Adipocyte (in vitro differentiated cells): ENCODE measurements at regions not wholly inside any gene's neighbourhood (a gene's known extent, or its start where the extent isn't known, plus 50 kb on each side); places are given as distances from the start of the nearest gene placed in this dataset.

Experiments used
- DNase-seq: peaks from one replicate; pipeline ENCODE4 v3.0.0-alpha.2; 2015; ENCODE audit warnings: low read depth
- H3K27me3 ChIP-seq: replicated peaks from 2 replicates; pipeline ENCODE4 v1.7.0; 2013; ENCODE audit warnings: mild to moderate bottlenecking, low read length, moderate library complexity; ENCODE audit not compliant: control insufficient read depth, insufficient read depth
- H3K36me3 ChIP-seq: 2 replicates; pipeline ENCODE4 v1.7.0; 2013; ENCODE audit warnings: low read length, mild to moderate bottlenecking, moderate library complexity; ENCODE audit not compliant: control insufficient read depth, insufficient read depth, severe bottlenecking
- H3K4me1 ChIP-seq: 2 replicates; pipeline ENCODE4 v1.7.0; 2013; ENCODE audit warnings: mild to moderate bottlenecking, low read length, moderate library complexity; ENCODE audit not compliant: control insufficient read depth, insufficient read depth
- H3K4me3 ChIP-seq: 2 replicates; pipeline ENCODE4 v1.7.0; 2013; ENCODE audit warnings: mild to moderate bottlenecking, low read length, moderate library complexity
- H3K9ac ChIP-seq: 2 replicates; pipeline ENCODE4 v1.7.0; 2013; ENCODE audit warnings: mild to moderate bottlenecking, low read length, moderate library complexity
- H3K9me3 ChIP-seq: 2 replicates; pipeline ENCODE4 v1.7.0; 2013; ENCODE audit warnings: mild to moderate bottlenecking, low read length, moderate library complexity; ENCODE audit not compliant: control insufficient read depth

GRCh38 chr22:22424210-22424800, 84.2 kb downstream of the ZNF280B start:
- no peak for DNase-seq
- no peak overlapping the region for H3K4me3 ChIP-seq
- H3K36me3 ChIP-seq = no peaks in the 10 kb centered on the region
- H3K4me1 ChIP-seq = no peaks in the 10 kb centered on the region
- no peak overlapping the region for H3K9ac ChIP-seq
- peaks cover 80% of the 10 kb centered on the region for H3K27me3 ChIP-seq
- H3K9me3 ChIP-seq = no peaks in the 10 kb centered on the region

GRCh38 chr22:22424956-22425355, 83.6 kb downstream of the ZNF280B start:
- no peak overlapping the region for H3K9ac ChIP-seq
- DNase-seq = no peak
- no peak overlapping the region for H3K4me3 ChIP-seq
- H3K36me3 ChIP-seq = no peaks in the 10 kb centered on the region
- no peaks in the 10 kb centered on the region for H3K9me3 ChIP-seq
- H3K27me3 ChIP-seq = peaks cover 79% of the 10 kb centered on the region
- H3K4me1 ChIP-seq = no peaks in the 10 kb centered on the region

GRCh38 chr22:22425356-22425755, 83.2 kb downstream of the ZNF280B start:
- DNase-seq = no peak
- Histone ChIP-seq H3K4me3 (no peak overlapping the region), H3K4me1 (no peaks in the 10 kb centered on the region), H3K27me3 (peaks cover 79% of the 10 kb centered on the region), H3K9ac (no peak overlapping the region), H3K9me3 (no peaks in the 10 kb centered on the region), H3K36me3 (no peaks in the 10 kb centered on the region)

- no peaks in the 10 kb centered on the region for H3K4me1 ChIP-seq
- no peak overlapping the region for H3K4me3 ChIP-seq
- no peaks in the 10 kb centered on the region for H3K36me3 ChIP-seq
- DNase-seq = no peak
- no peaks in the 10 kb centered on the region for H3K9me3 ChIP-seq
- H3K27me3 ChIP-seq = peaks cover 79% of the 10 kb centered on the region
- H3K9ac ChIP-seq = no peak overlapping the region
Observed at GRCh38 chr22:22425783-22426624, 82.5 kb downstream of the ZNF280B start.

- DNase-seq = no peak
- Histone ChIP-seq H3K4me1 (no peaks in the 10 kb centered on the region), H3K27me3 (peaks cover 73% of the 10 kb centered on the region), H3K36me3 (no peaks in the 10 kb centered on the region), H3K9me3 (no peaks in the 10 kb centered on the region), H3K4me3 (no peak overlapping the region), H3K9ac (no peak overlapping the region)
Observed at GRCh38 chr22:22427542-22428065, 80.9 kb downstream of the ZNF280B start.

- no peak overlapping the region for H3K4me3 ChIP-seq
- peaks cover 71% of the 10 kb centered on the region for H3K27me3 ChIP-seq
- no peak for DNase-seq
- H3K9me3 ChIP-seq = no peaks in the 10 kb centered on the region
- H3K36me3 ChIP-seq = no peaks in the 10 kb centered on the region
- no peak overlapping the region for H3K9ac ChIP-seq
- H3K4me1 ChIP-seq = no peaks in the 10 kb centered on the region
Observed at GRCh38 chr22:22428222-22429098, 80.1 kb downstream of the ZNF280B start.

- no peaks in the 10 kb centered on the region for H3K36me3 ChIP-seq
- peaks cover 8% of the 10 kb centered on the region for H3K9me3 ChIP-seq
Observed at GRCh38 chr22:22429369-22430108, 79.0 kb downstream of the ZNF280B start.

GRCh38 chr22:22430111-22430820, 78.3 kb downstream of the ZNF280B start:
- H3K27me3 ChIP-seq = peaks cover 56% of the 10 kb centered on the region
- no peaks in the 10 kb centered on the region for H3K36me3 ChIP-seq
- no peak overlapping the region for H3K4me3 ChIP-seq
- H3K9me3 ChIP-seq = peaks cover 9% of the 10 kb centered on the region
- H3K9ac ChIP-seq = no peak overlapping the region
- DNase-seq = no peak
- no peaks in the 10 kb centered on the region for H3K4me1 ChIP-seq

More at GRCh38 chr22:22429369-22430108, 79.0 kb downstream of the ZNF280B start:
- no peaks in the 10 kb centered on the region for H3K4me1 ChIP-seq
- no peak overlapping the region for H3K4me3 ChIP-seq
- DNase-seq = no peak
- H3K9ac ChIP-seq = no peak overlapping the region
- H3K27me3 ChIP-seq = peaks cover 62% of the 10 kb centered on the region

- H3K27me3 ChIP-seq = peaks cover 51% of the 10 kb centered on the region
- peaks cover 9% of the 10 kb centered on the region for H3K9me3 ChIP-seq
- H3K9ac ChIP-seq = no peak overlapping the region
- H3K4me1 ChIP-seq = no peaks in the 10 kb centered on the region
- peak; percentile 65 for DNase-seq
- H3K4me3 ChIP-seq = no peak overlapping the region
- H3K36me3 ChIP-seq = no peaks in the 10 kb centered on the region
Observed at GRCh38 chr22:22431271-22432220, 77.0 kb downstream of the ZNF280B start.
